Ovary (tissue), 7 donors: ENCODE measurements at regions not wholly inside any gene's neighbourhood (a gene's known extent, or its start where the extent isn't known, plus 50 kb on each side); places are given as distances from the start of the nearest gene placed in this dataset.

ENCODE experiments used
- DNase-seq, 5 donors: peaks; one replicate each; pipeline ENCODE4 v3.0.0-alpha.2; 2019 to 2020
- H3K27ac ChIP-seq, 2 donors: fragments of 200-600 bp; one replicate each; pipeline versions ENCODE4 v1.5.1 to v1.8.0; 2019 to 2022
- H3K27me3 ChIP-seq: fragments of 200-600 bp; one replicate; pipeline ENCODE4 v1.8.0; 2022
- H3K36me3 ChIP-seq: fragments of 200-600 bp; sonication (generic); one replicate; pipeline ENCODE4 v1.5.1; 2019
- H3K4me1 ChIP-seq: one replicate; pipeline ENCODE4 v1.8.1; 2013; ENCODE audit warnings: mild to moderate bottlenecking, moderate library complexity; ENCODE audit not compliant: insufficient read depth
- H3K4me3 ChIP-seq: fragments of 200-600 bp; sonication (generic); one replicate; pipeline ENCODE4 v1.5.1; 2017
- H3K9me3 ChIP-seq, 2 donors: fragments of 200-600 bp in 1 of 2; sonication (generic) in 1 of 2; one replicate each; pipeline versions ENCODE4 v1.5.1 to v1.8.1; 2013 to 2019; ENCODE audit warnings: mild to moderate bottlenecking in 1 of 2, moderate library complexity in 1 of 2
- CTCF ChIP-seq, 3 donors: fragments of 450-650 bp in 2 of 3; fragments of 200-600 bp in 1 of 3; IDR thresholded peaks; one replicate each; pipeline versions ENCODE4 v1.5.1 to v1.8.0; 2016 to 2022; ENCODE audit warnings: antibody characterized with exemption in 3 of 3, mild to moderate bottlenecking in 1 of 3
- EP300 ChIP-seq: sonication (generic); formaldehyde crosslinking; IDR thresholded peaks from one replicate; pipeline ENCODE4 v1.6.1; 2017; ENCODE audit warnings: antibody characterized with exemption
- POLR2A ChIP-seq: fragments of 450-650 bp; IDR thresholded peaks from one replicate; pipeline ENCODE4 v1.6.1; 2017; ENCODE audit warnings: antibody characterized with exemption, mild to moderate bottlenecking, moderate library complexity
- WGBS, 3 donors: extraction: QIAGEN DNeasy Blood & Tissue Kit in 1 of 3; methylation state at CpG; one replicate each; pipeline versions ENCODE4 v1.1.5 to v1.1.7; 2013 to 2017; 5-methylcytosine and 5-hydroxymethylcytosine counted together
- intact Hi-C, 4 donors: fragments of 100-400 bp; cut with DNase I; formaldehyde crosslinking; loops; one replicate each; pipeline versions ENCODE4 v1.11.0 to v1.15.1; 2022 to 2023
- donor health status: DM: no; HTN: no; CAD: no; lungs with moderate emphysema.
- donor health status: DM: no; HTN: no; CAD: no.
- donor health status: Bipolar disorder and iron deficiency.
- donor health status: DM: no; HTN: no; CAD: no.
- donor health status: DM: yes; HTN: yes; CAD: no.

GRCh38 chr6:86526238-86526637, 411.1 kb upstream of the HTR1E start:
- Histone ChIP-seq H3K4me1 (no peaks in the 10 kb centered on the region), H3K9me3 (no peaks in the 10 kb centered on the region), H3K4me3 (no peak overlapping the region), H3K27ac (no peak overlapping the region), H3K27me3 (no peaks in the 10 kb centered on the region), H3K36me3 (no peaks in the 10 kb centered on the region)
- DNase-seq: no peak
- intact Hi-C loops: no loop called here
- WGBS, 3 donors: 0% methylated on average over 1 of the region's 1 CpG
- TF ChIP-seq EP300 (no peak), POLR2A (no peak), CTCF (IDR thresholded peaks at IDR 0.05) (no peak)

GRCh38 chr6:86516087-86516486, 421.2 kb upstream of the HTR1E start:
- no peaks in the 10 kb centered on the region for H3K9me3 ChIP-seq

GRCh38 chr6:86511962-86512361, 425.4 kb upstream of the HTR1E start:
- intact Hi-C loops: no loop called here
- Histone ChIP-seq H3K9me3 (no peaks in the 10 kb centered on the region), H3K4me1 (no peaks in the 10 kb centered on the region), H3K36me3 (no peaks in the 10 kb centered on the region), H3K27ac (no peak overlapping the region), H3K4me3 (no peak overlapping the region), H3K27me3 (no peaks in the 10 kb centered on the region)
- no peak for TF ChIP-seq CTCF (IDR thresholded peaks at IDR 0.05)
- TF ChIP-seq POLR2A: no peak
- TF ChIP-seq EP300: no peak
- no peak for DNase-seq

More at GRCh38 chr6:86516087-86516486, 421.2 kb upstream of the HTR1E start:
- H3K36me3 ChIP-seq: no peaks in the 10 kb centered on the region
- H3K27me3 ChIP-seq: no peaks in the 10 kb centered on the region
- H3K4me1 ChIP-seq: no peaks in the 10 kb centered on the region
- DNase-seq: no peak
- no peak overlapping the region for H3K27ac ChIP-seq
- no peak overlapping the region for H3K4me3 ChIP-seq
- TF ChIP-seq CTCF (IDR thresholded peaks at IDR 0.05): no peak
- TF ChIP-seq EP300: no peak
- TF ChIP-seq POLR2A: no peak
- WGBS, 3 donors: 88 to 94% (median 92%) methylated on average over 4 of the region's 4 CpGs
- intact Hi-C loops: no loop called here

GRCh38 chr6:86508230-86508629, 429.1 kb upstream of the HTR1E start:
- H3K4me1 ChIP-seq: no peaks in the 10 kb centered on the region
- no peak overlapping the region for H3K4me3 ChIP-seq
- DNase-seq: no peak
- 74 to 84% (median 81%) methylated on average over 3 of the region's 3 CpGs for WGBS, 3 donors
- intact Hi-C loops: no loop called here
- no peaks in the 10 kb centered on the region for H3K27me3 ChIP-seq
- H3K36me3 ChIP-seq: no peaks in the 10 kb centered on the region
- TF ChIP-seq POLR2A: no peak
- no peak for TF ChIP-seq CTCF (IDR thresholded peaks at IDR 0.05)
- no peak for TF ChIP-seq EP300
- no peak overlapping the region for H3K27ac ChIP-seq
- H3K9me3 ChIP-seq: no peaks in the 10 kb centered on the region

GRCh38 chr6:86502497-86502896, 434.8 kb upstream of the HTR1E start:
- Histone ChIP-seq H3K4me1 (no peaks in the 10 kb centered on the region), H3K27ac (no peak overlapping the region), H3K27me3 (no peaks in the 10 kb centered on the region), H3K9me3 (no peaks in the 10 kb centered on the region), H3K4me3 (no peak overlapping the region), H3K36me3 (no peaks in the 10 kb centered on the region)
- DNase-seq: no peak
- TF ChIP-seq CTCF (IDR thresholded peaks at IDR 0.05) (no peak), EP300 (no peak), POLR2A (no peak)
- 48 to 55% (median 48%) methylated on average over 3 of the region's 3 CpGs for WGBS, 3 donors
- intact Hi-C loops: no loop called here
